Caco-2 (cell line): ENCODE measurements at regions not wholly inside any gene's neighbourhood (a gene's known extent, or its start where the extent isn't known, plus 50 kb on each side); places are given as distances from the start of the nearest gene placed in this dataset.

Source experiments
- BruUV-seq: library from RNA; stranded (reverse); fragments of 400-500 nt; replicated peaks from 2 replicates; lab custom pipeline; 2021; lab: Mats Ljungman, UMichigan
- CTCF ChIA-PET: fragments of 300-600 bp; sonication (Branson Sonifier 250); formaldehyde crosslinking; loops from one replicate; lab custom pipeline; 2022; ENCODE audit warnings: antibody characterized with exemption; lab: Charles Lee
- POLR2A ChIA-PET: fragments of 300-600 bp; sonication (Branson Sonifier 250); formaldehyde crosslinking; loops from one replicate; lab custom pipeline; 2022; ENCODE audit warnings: antibody characterized with exemption; lab: Charles Lee
- DNase-seq, 2 experiments: peaks; one replicate each; pipeline versions ENCODE4 v3.0.0 to v3.0.0-alpha.2; 2020 to 2022
- H3K27me3 ChIP-seq: replicated peaks from 2 replicates; pipeline ENCODE4 v1.6.0; 2011; ENCODE audit warnings: low read length; ENCODE audit not compliant: control insufficient read depth, insufficient read depth
- H3K36me3 ChIP-seq: 2 replicates; pipeline ENCODE4 v1.5.1; 2011; ENCODE audit warnings: low read length; ENCODE audit not compliant: control insufficient read depth, insufficient read depth
- H3K4me1 ChIP-seq: fragments of 250-450 bp; sonication (Bioruptor Pico); 2 replicates; pipeline ENCODE4 v1.5.1; 2020; ENCODE audit warnings: mild to moderate bottlenecking
- H3K4me3 ChIP-seq: 2 replicates; pipeline ENCODE4 v1.5.1; 2011; ENCODE audit warnings: low read depth, mild to moderate bottlenecking, control low read depth, low read length
- H3K9me3 ChIP-seq: fragments of 250-450 bp; sonication (Bioruptor Pico); 2 replicates; pipeline ENCODE4 v1.5.1; 2020; ENCODE audit warnings: mild to moderate bottlenecking, moderate library complexity
- H3K27ac Mint-ChIP-seq: one replicate; pipeline ENCODE4 v1.8.0; 2022; ENCODE audit warnings: mixed read lengths; ENCODE audit not compliant: unreplicated experiment
- H3K27me3 Mint-ChIP-seq: one replicate; pipeline ENCODE4 v1.8.0; 2022; ENCODE audit warnings: mixed read lengths; ENCODE audit not compliant: insufficient read depth, unreplicated experiment
- H3K36me3 Mint-ChIP-seq: one replicate; pipeline ENCODE4 v1.8.0; 2022; ENCODE audit warnings: mild to moderate bottlenecking, mixed read lengths; ENCODE audit not compliant: insufficient read depth, unreplicated experiment
- H3K4me1 Mint-ChIP-seq: one replicate; pipeline ENCODE4 v1.8.0; 2022; ENCODE audit warnings: low read depth, mixed read lengths; ENCODE audit not compliant: unreplicated experiment
- H3K4me3 Mint-ChIP-seq: one replicate; pipeline ENCODE4 v1.8.0; 2022; ENCODE audit warnings: mild to moderate bottlenecking, moderate library complexity, mixed read lengths; ENCODE audit not compliant: unreplicated experiment
- H3K9me3 Mint-ChIP-seq: one replicate; pipeline ENCODE4 v1.8.0; 2022; ENCODE audit warnings: mixed read lengths; ENCODE audit not compliant: unreplicated experiment
- CTCF ChIP-seq, 2 experiments: fragments of 200-600 bp in 1 of 2; IDR thresholded peaks; 1 replicate in 1 of 2; 2 replicates in 1 of 2; pipeline versions ENCODE4 v1.5.1 to v1.8.0; 2011 to 2022; ENCODE audit warnings: antibody characterized with exemption in 1 of 2, control low read depth in 1 of 2, inconsistent platforms in 1 of 2, low read depth in 1 of 2, low read length in 1 of 2, mild to moderate bottlenecking in 1 of 2, moderate library complexity in 1 of 2; ENCODE audit not compliant: insufficient read depth in 1 of 2, severe bottlenecking in 1 of 2, unreplicated experiment in 1 of 2
- intact Hi-C: fragments of 100-400 bp; cut with micrococcal nuclease; formaldehyde crosslinking; loops from one replicate; pipeline ENCODE4 v1.10.0; 2022; ENCODE audit not compliant: unreplicated experiment

DNA sequence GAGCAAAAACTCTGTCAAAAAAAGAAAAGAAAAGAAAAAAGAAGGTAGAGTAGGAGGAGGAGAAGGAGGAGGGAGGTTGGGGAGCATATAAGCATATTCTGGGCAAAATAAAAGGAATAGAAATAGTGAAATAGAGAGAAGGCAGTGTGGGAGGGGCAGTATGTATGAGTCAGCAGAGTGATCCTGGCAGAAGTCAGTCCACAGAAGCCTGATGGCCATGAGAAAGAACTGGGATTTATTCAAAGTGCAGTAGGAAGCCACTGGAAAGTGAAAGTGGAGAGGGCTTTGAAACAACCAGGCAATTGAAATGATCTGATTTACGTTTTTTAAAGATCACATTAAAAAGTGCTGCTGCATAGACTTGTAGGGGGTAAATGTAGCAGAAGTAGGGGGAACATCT, 368.6 kb upstream of the USP15 start:
- intact Hi-C loops, result no loop called here
- no peaks in the 10 kb centered on the region for H3K9me3 Mint-ChIP-seq
- no peaks in the 10 kb centered on the region for H3K36me3 ChIP-seq
- H3K4me3 Mint-ChIP-seq, result no peak overlapping the region
- H3K27me3 ChIP-seq, result no peaks in the 10 kb centered on the region
- ChIA-PET CTCF (no interaction called here), POLR2A (no interaction called here)
- H3K4me3 ChIP-seq, result no peak overlapping the region
- no peak for DNase-seq
- no peaks in the 10 kb centered on the region for H3K4me1 Mint-ChIP-seq
- H3K27ac Mint-ChIP-seq, result no peak overlapping the region
- H3K4me1 ChIP-seq, result no peaks in the 10 kb centered on the region
- H3K36me3 Mint-ChIP-seq, result no peaks in the 10 kb centered on the region
- no peaks in the 10 kb centered on the region for H3K9me3 ChIP-seq
- no peak for TF ChIP-seq CTCF (IDR thresholded peaks at IDR 0.05; ENCODE audit: insufficient read depth in 1 of 2, low read depth in 1 of 2, low read length in 1 of 2, severe bottlenecking in 1 of 2, unreplicated experiment in 1 of 2)
- no TSS peak for BruUV-seq
- no peaks in the 10 kb centered on the region for H3K27me3 Mint-ChIP-seq

DNA sequence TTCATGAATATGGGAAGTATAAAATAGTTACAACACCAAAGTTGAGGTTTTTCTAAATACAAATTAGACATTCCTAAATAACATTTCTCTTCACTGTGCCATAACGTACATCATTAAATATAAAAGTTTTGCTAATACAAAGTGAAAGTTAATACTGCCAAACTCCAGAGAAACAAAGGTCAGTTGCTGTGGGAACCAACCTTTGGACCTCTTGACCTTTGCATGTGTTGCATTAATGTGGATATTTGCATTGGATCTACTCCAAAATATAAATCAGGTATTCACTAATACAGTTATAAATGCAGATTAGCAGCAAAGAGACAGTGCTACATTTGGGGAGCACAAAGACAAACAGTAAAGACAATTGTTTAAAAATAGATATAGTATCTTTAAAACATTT, 366.0 kb upstream of the USP15 start:
- Histone ChIP-seq H3K4me1 (no peaks in the 10 kb centered on the region), H3K36me3 (no peaks in the 10 kb centered on the region), H3K27me3 (no peaks in the 10 kb centered on the region), H3K9me3 (no peaks in the 10 kb centered on the region), H3K4me3 (no peak overlapping the region)
- Mint-ChIP-seq H3K27ac (no peak overlapping the region), H3K9me3 (peaks cover 6% of the 10 kb centered on the region), H3K4me1 (no peaks in the 10 kb centered on the region), H3K27me3 (no peaks in the 10 kb centered on the region), H3K4me3 (no peak overlapping the region), H3K36me3 (no peaks in the 10 kb centered on the region)
- intact Hi-C loops, result no loop called here
- CTCF ChIA-PET, result no interaction called here
- no peak for TF ChIP-seq CTCF (IDR thresholded peaks at IDR 0.05; ENCODE audit: insufficient read depth in 1 of 2, low read depth in 1 of 2, low read length in 1 of 2, severe bottlenecking in 1 of 2, unreplicated experiment in 1 of 2)
- DNase-seq, result no peak
- no TSS peak for BruUV-seq
- POLR2A ChIA-PET, result no interaction called here

DNA sequence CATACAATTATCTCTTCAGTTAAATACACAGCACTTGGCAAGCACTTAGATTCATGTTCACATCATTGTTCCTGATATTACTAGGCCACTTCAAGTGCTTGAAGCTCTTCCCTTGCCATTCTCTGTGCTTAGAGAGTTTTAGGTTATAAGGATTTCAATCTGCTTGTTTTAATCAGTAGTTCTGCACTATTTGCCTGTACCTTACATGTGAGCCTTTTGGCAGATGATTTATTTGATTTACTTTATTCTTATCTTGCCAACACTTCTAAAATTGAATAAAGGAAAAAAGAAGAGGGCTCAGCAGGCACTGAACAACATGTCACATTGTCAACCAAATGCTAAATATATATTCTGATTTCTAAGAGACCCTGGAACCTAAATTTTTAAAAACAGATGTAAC, 363.8 kb upstream of the USP15 start:
- peaks cover 12% of the 10 kb centered on the region for H3K9me3 Mint-ChIP-seq
- Histone ChIP-seq H3K36me3 (no peaks in the 10 kb centered on the region), H3K4me1 (no peaks in the 10 kb centered on the region), H3K27me3 (no peaks in the 10 kb centered on the region), H3K4me3 (no peak overlapping the region), H3K9me3 (no peaks in the 10 kb centered on the region)
- no peaks in the 10 kb centered on the region for H3K27me3 Mint-ChIP-seq
- POLR2A ChIA-PET, result no interaction called here
- H3K36me3 Mint-ChIP-seq, result no peaks in the 10 kb centered on the region
- intact Hi-C loops, result no loop called here
- no peak for TF ChIP-seq CTCF (IDR thresholded peaks at IDR 0.05; ENCODE audit: insufficient read depth in 1 of 2, low read depth in 1 of 2, low read length in 1 of 2, severe bottlenecking in 1 of 2, unreplicated experiment in 1 of 2)
- H3K4me1 Mint-ChIP-seq, result no peaks in the 10 kb centered on the region
- no peak overlapping the region for H3K4me3 Mint-ChIP-seq
- no TSS peak for BruUV-seq
- CTCF ChIA-PET, result no interaction called here
- DNase-seq, result no peak
- H3K27ac Mint-ChIP-seq, result no peak overlapping the region
